ENCODE measurements at regions not wholly inside any gene's neighbourhood (a gene's known extent, or its start where the extent isn't known, plus 50 kb on each side); places are given as distances from the start of the nearest gene placed in this dataset.

DNA sequence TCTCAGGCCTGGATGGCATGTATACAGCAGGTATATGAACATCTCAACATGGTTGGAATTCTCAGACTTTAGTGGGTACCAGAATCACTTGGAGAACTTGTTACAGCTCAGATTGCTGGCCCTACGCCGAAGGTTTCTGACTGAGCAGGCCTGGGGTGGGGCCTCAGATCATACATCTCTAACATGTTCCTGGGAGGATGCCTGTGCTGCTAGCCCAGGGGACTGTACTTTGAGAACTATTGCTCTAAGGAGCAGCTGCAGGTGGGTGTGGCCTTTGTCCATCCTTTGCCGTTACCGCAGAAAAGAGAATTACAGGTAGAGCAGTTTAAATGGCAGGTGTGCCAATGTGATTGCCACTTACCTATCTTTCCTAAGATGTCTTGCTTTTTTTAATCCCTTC is 310.5 kb upstream of the JAG1 start:
- no peaks in the 10 kb centered on the region for H3K36me3 Mint-ChIP-seq (ENCODE audit: low read depth)
- TF ChIP-seq CTCF (IDR thresholded peaks at IDR 0.05; ENCODE audit: unreplicated experiment in 3 of 3) = no peak
- no peaks in the 10 kb centered on the region for H3K27me3 Mint-ChIP-seq (ENCODE audit: low read depth)
- peak overlapping the region; percentile 30 to 65 (median 63) for H3K27ac Mint-ChIP-seq
- no peaks in the 10 kb centered on the region for H3K9me3 Mint-ChIP-seq
- H3K4me1 Mint-ChIP-seq = peaks cover 51% of the 10 kb centered on the region
- H3K4me3 Mint-ChIP-seq = no peak overlapping the region

DNA sequence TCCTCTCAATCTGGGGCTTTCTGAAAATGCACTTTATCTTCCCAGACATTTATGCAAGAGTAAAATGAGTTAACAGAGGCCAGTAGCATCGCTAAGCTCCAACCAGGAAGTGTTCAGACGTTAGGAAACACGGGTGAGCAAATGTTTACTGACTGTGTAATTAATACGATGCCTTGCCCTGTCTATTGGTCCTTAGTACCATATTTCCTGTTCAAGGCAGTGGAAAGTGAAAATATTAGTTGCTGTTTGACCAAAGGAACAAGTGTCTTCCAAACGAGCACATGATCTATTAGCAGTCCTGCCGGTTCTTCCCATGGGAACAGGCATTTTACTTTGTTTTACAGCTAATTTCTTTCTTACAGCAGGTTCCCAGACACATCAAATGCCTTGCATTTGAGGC is 311.1 kb upstream of the JAG1 start:
- H3K27ac Mint-ChIP-seq = peak overlapping the region; percentile 30 to 68 (median 63)
- H3K4me3 Mint-ChIP-seq = no peak overlapping the region
- no peaks in the 10 kb centered on the region for H3K36me3 Mint-ChIP-seq (ENCODE audit: low read depth)
- H3K4me1 Mint-ChIP-seq = peaks cover 51% of the 10 kb centered on the region
- TF ChIP-seq CTCF (IDR thresholded peaks at IDR 0.05; ENCODE audit: unreplicated experiment in 3 of 3) = no peak
- H3K27me3 Mint-ChIP-seq (ENCODE audit: low read depth) = no peaks in the 10 kb centered on the region
- H3K9me3 Mint-ChIP-seq = no peaks in the 10 kb centered on the region

- Mint-ChIP-seq H3K9me3 (no peaks in the 10 kb centered on the region), H3K4me3 (no peak overlapping the region), H3K4me1 (peaks cover 52% of the 10 kb centered on the region), H3K36me3 (ENCODE audit: low read depth) (no peaks in the 10 kb centered on the region), H3K27ac (peak overlapping the region; percentile 30 to 86 (median 52)), H3K27me3 (ENCODE audit: low read depth) (no peaks in the 10 kb centered on the region)
- TF ChIP-seq CTCF (IDR thresholded peaks at IDR 0.05; ENCODE audit: unreplicated experiment in 3 of 3) = no peak
Measured at GRCh38 chr20:10985536-10985935, 311.7 kb upstream of the JAG1 start.

- Mint-ChIP-seq H3K4me1 (peaks cover 47% of the 10 kb centered on the region), H3K4me3 (no peak overlapping the region), H3K9me3 (no peaks in the 10 kb centered on the region), H3K27me3 (ENCODE audit: low read depth) (no peaks in the 10 kb centered on the region), H3K36me3 (ENCODE audit: low read depth) (no peaks in the 10 kb centered on the region), H3K27ac (peak overlapping the region in 2 of 3 experiments; percentile 30 to 33)
- TF ChIP-seq CTCF (IDR thresholded peaks at IDR 0.05; ENCODE audit: unreplicated experiment in 3 of 3) = no peak
Measured at GRCh38 chr20:10986586-10986985, 312.8 kb upstream of the JAG1 start.

- peak overlapping the region in 2 of 3 experiments; percentile 2 to 24 for H3K27ac Mint-ChIP-seq
- peaks cover 51% of the 10 kb centered on the region for H3K4me1 Mint-ChIP-seq
- no peak overlapping the region for H3K4me3 Mint-ChIP-seq
- H3K36me3 Mint-ChIP-seq (ENCODE audit: low read depth) = no peaks in the 10 kb centered on the region
- TF ChIP-seq CTCF (IDR thresholded peaks at IDR 0.05; ENCODE audit: unreplicated experiment in 3 of 3) = no peak
- no peaks in the 10 kb centered on the region for H3K9me3 Mint-ChIP-seq
- no peaks in the 10 kb centered on the region for H3K27me3 Mint-ChIP-seq (ENCODE audit: low read depth)
Measured at GRCh38 chr20:10987651-10988383, 314.0 kb upstream of the JAG1 start.

Measured in nephron (organoid).